ENCODE measurements at regions not wholly inside any gene's neighbourhood (a gene's known extent, or its start where the extent isn't known, plus 50 kb on each side); places are given as distances from the start of the nearest gene placed in this dataset.
"Not testable (repeated sequence)": the region's sequence is repeated elsewhere in the genome, so short reads cannot be mapped to it uniquely, and the experiment has no call there.

DNA sequence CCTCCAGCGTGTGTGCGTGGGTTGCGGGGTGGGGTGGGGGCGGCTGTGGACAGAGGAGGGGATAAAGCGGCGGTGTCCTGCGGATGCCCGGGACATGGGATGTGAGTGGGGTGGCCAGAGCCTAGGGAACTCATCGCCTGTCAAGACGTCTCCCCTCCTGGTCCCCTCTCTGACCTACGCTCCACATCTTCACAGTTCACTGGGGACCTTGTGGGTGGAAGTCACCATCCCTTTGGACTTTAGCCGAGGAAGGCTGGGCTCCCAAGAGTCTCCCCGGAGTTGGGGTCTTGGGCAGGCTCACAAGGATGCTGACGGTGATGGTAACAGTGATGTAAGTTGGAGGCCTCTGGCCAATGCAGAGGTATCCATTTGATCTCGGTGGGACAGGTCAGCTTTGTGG is 760.3 kb upstream of the DEFB115 start:
- H3K9me3 ChIP-seq (ENCODE audit: low read depth, low read length); H2AFZ ChIP-seq (ENCODE audit: low read length); H3K27me3 ChIP-seq (ENCODE audit: insufficient read depth, low read length); H3K4me2 ChIP-seq (ENCODE audit: insufficient read depth, low read length); DNase-seq (ENCODE audit: insufficient read length, low spot score, missing footprints); H3K4me3 ChIP-seq (ENCODE audit: insufficient read depth, low read length); H3K4me1 ChIP-seq (ENCODE audit: insufficient read depth, low read length); H3K27ac ChIP-seq (ENCODE audit: low read depth, low read length); H3K79me2 ChIP-seq (ENCODE audit: insufficient read depth, low read length); H3K36me3 ChIP-seq (ENCODE audit: insufficient read depth, low read length); H4K20me1 ChIP-seq (ENCODE audit: insufficient read depth, low read length): not testable (repeated sequence)

DNA sequence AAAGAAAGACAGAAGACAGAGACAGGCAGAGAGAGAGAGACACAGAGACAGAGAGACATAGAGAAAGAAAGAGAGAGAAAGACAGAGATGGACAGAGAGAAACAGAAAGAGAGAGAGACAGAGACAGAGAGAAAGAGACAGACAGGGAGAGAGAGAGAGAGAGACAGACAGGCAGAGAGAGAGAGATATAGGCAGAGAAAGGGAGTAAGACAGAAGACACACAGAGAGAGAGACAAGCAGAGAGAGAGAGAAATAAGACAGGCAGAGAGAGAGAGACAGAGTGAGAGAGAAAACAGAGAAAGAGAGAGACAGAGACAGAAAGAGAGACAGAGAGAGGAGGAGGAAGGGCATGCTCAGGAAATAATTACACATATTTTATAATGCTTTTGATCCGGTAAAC is 758.3 kb upstream of the DEFB115 start:
- Histone ChIP-seq H3K9me3 (ENCODE audit: low read depth, low read length) (no peaks in the 10 kb centered on the region), H3K36me3 (ENCODE audit: insufficient read depth, low read length) (no peaks in the 10 kb centered on the region), H3K4me2 (ENCODE audit: insufficient read depth, low read length) (no peak overlapping the region), H3K4me3 (ENCODE audit: insufficient read depth, low read length) (no peak overlapping the region), H3K27me3 (ENCODE audit: insufficient read depth, low read length) (no peaks in the 10 kb centered on the region), H3K27ac (ENCODE audit: low read depth, low read length) (no peak overlapping the region), H4K20me1 (ENCODE audit: insufficient read depth, low read length) (no peaks in the 10 kb centered on the region), H2AFZ (ENCODE audit: low read length) (no peak overlapping the region), H3K79me2 (ENCODE audit: insufficient read depth, low read length) (no peaks in the 10 kb centered on the region), H3K4me1 (ENCODE audit: insufficient read depth, low read length) (no peaks in the 10 kb centered on the region)
- no peak for DNase-seq (ENCODE audit: insufficient read length, low spot score, missing footprints)
- TF ChIP-seq CTCF (IDR thresholded peaks at IDR 0.05; ENCODE audit: extremely low read depth, low read depth, low read length), result no peak

DNA sequence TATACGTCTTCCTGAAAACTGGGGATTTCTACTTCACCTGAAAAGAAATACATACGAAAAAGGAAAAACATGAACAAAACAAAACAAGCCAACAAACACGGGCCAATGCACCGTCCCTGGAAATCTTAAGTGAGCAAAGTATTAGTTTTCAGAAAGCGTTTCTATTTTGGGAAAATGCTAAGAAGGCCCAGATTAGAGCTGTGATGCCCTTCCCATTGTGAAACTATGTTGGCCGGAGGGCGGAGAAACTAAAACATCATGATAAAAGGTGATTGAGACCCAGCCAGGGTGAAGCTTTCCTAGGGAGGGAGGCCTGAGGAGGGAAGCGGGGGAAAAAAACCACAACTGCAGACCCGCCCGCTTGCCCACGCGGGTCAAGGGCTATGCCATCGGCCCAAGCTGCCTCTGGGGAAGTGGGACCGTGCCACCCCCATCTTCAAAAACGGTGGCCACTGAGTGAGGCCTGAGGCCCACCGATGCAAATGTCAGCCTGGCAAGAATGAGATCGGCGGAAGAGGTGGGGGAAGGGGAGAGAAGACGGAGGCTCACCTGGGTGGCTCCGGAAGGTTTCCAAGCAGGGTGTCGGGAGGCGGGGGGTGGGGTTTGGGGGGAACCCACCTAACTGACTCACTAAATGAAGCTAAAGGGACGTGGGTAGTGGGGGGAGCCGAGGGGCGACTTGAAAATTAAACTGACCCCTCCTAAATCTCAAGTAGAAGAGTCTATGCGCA is 757.6 kb upstream of the DEFB115 start:
- not testable (repeated sequence) for H3K4me3 ChIP-seq (ENCODE audit: insufficient read depth, low read length); H2AFZ ChIP-seq (ENCODE audit: low read length); H3K27ac ChIP-seq (ENCODE audit: low read depth, low read length); H3K27me3 ChIP-seq (ENCODE audit: insufficient read depth, low read length); H3K4me2 ChIP-seq (ENCODE audit: insufficient read depth, low read length); DNase-seq (ENCODE audit: insufficient read length, low spot score, missing footprints); H3K36me3 ChIP-seq (ENCODE audit: insufficient read depth, low read length); H3K79me2 ChIP-seq (ENCODE audit: insufficient read depth, low read length); H3K4me1 ChIP-seq (ENCODE audit: insufficient read depth, low read length); H4K20me1 ChIP-seq (ENCODE audit: insufficient read depth, low read length); H3K9me3 ChIP-seq (ENCODE audit: low read depth, low read length)

GRCh38 chr20:30500447-30500820 is 757.0 kb upstream of the DEFB115 start:
- H3K4me1 ChIP-seq (ENCODE audit: insufficient read depth, low read length); H3K36me3 ChIP-seq (ENCODE audit: insufficient read depth, low read length); H3K4me2 ChIP-seq (ENCODE audit: insufficient read depth, low read length): not testable (repeated sequence)

GRCh38 chr20:30500829-30501440 is 756.5 kb upstream of the DEFB115 start:
- H3K27ac ChIP-seq (ENCODE audit: low read depth, low read length), result no peak overlapping the region
- H2AFZ ChIP-seq (ENCODE audit: low read length), result no peak overlapping the region
- TF ChIP-seq CTCF (IDR thresholded peaks at IDR 0.05; ENCODE audit: extremely low read depth, low read depth, low read length), result no peak
- no peaks in the 10 kb centered on the region for H3K9me3 ChIP-seq (ENCODE audit: low read depth, low read length)
- peak; percentile 10 for DNase-seq (ENCODE audit: insufficient read length, low spot score, missing footprints)
- H3K4me1 ChIP-seq (ENCODE audit: insufficient read depth, low read length), result no peaks in the 10 kb centered on the region
- H3K4me3 ChIP-seq (ENCODE audit: insufficient read depth, low read length), result no peak overlapping the region
- H3K36me3 ChIP-seq (ENCODE audit: insufficient read depth, low read length), result no peaks in the 10 kb centered on the region
- no peaks in the 10 kb centered on the region for H3K27me3 ChIP-seq (ENCODE audit: insufficient read depth, low read length)
- H3K79me2 ChIP-seq (ENCODE audit: insufficient read depth, low read length), result no peaks in the 10 kb centered on the region
- H3K4me2 ChIP-seq (ENCODE audit: insufficient read depth, low read length), result no peak overlapping the region
- no peaks in the 10 kb centered on the region for H4K20me1 ChIP-seq (ENCODE audit: insufficient read depth, low read length)

More at GRCh38 chr20:30500447-30500820, 757.0 kb upstream of the DEFB115 start:
- H2AFZ ChIP-seq (ENCODE audit: low read length); H3K9me3 ChIP-seq (ENCODE audit: low read depth, low read length); H3K79me2 ChIP-seq (ENCODE audit: insufficient read depth, low read length); H4K20me1 ChIP-seq (ENCODE audit: insufficient read depth, low read length); H3K27me3 ChIP-seq (ENCODE audit: insufficient read depth, low read length); H3K4me3 ChIP-seq (ENCODE audit: insufficient read depth, low read length); H3K27ac ChIP-seq (ENCODE audit: low read depth, low read length): not testable (repeated sequence)
- peak; percentile 72 for DNase-seq (ENCODE audit: insufficient read length, low spot score, missing footprints)

All from osteoblast (primary cell).